ENCODE measurements at regions not wholly inside any gene's neighbourhood (a gene's known extent, or its start where the extent isn't known, plus 50 kb on each side); places are given as distances from the start of the nearest gene placed in this dataset.

DNA sequence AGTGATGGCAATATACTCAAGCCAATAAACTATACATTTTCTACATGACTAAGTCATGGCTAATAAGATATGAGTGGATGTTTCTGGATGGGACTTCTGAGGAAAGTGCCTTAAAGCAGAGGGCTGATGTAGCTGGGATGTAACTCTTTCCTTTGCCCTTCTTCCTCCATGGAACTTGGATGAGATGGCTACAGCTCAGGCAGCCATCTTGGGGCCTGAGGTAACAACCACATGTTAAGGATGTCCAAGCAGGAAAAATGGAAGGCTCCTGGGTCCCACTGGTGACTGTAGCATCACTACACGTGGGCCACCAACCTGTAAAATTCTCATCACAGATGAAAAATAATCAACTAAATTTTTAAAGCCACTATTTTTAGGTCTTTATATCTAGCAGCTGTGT is 54.4 kb upstream of the GRIP1 start:
- Mint-ChIP-seq H3K36me3 (peaks cover 3% of the 10 kb centered on the region), H3K9me3 (peaks cover 2% of the 10 kb centered on the region), H3K27me3 (peaks cover 14% of the 10 kb centered on the region), H3K27ac (no peak overlapping the region), H3K4me3 (no peak overlapping the region), H3K4me1 (no peaks in the 10 kb centered on the region)
- DNase-seq (ENCODE audit: low spot score in 2 of 2) (no peak), ATAC-seq (ENCODE audit: low read depth) (no peak)

DNA sequence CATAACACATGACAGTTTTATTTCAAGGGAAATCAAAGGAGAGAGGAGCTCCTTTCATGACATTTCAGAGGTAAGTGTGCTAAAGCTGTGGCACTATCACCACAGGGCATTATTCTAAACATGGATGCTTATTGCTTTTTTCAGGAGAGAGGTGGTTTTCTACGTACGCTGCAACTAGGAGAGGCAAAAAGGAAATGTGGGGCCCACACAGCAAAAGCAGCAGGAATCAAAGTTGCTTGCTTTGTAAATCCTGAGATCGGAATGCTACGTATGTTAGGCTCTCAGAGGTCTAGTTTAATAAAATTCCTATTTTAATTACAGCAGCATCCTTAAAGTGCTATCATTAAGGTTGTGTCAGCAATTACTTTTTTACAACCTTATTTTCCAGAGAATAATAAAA is 55.0 kb upstream of the GRIP1 start:
- no peak overlapping the region for H3K27ac Mint-ChIP-seq
- ATAC-seq (ENCODE audit: low read depth), result no peak
- peaks cover 13% of the 10 kb centered on the region for H3K27me3 Mint-ChIP-seq
- no peak for DNase-seq (ENCODE audit: low spot score in 2 of 2)
- H3K4me3 Mint-ChIP-seq, result no peak overlapping the region
- H3K36me3 Mint-ChIP-seq, result peaks cover 3% of the 10 kb centered on the region
- no peaks in the 10 kb centered on the region for H3K4me1 Mint-ChIP-seq
- H3K9me3 Mint-ChIP-seq, result peaks cover 2% of the 10 kb centered on the region

DNA sequence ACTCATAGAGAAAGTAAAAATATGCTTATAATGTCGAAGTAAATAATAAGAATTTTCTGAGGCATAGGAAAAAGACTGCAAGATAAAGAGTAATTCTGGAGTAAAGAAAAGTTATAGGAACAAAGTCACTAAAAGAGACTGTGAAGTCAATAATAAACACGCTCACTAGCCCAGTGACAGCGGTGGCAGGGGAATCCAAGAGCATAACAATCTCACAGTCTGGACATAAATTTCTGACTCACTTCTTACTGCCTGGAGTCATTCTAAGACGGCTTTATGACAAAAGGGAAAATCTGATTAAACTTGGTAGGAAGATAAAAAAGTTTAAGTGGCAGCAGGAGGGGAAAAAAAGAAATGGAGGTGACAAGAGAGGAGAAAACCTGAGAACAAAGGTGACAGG is 56.4 kb upstream of the GRIP1 start:
- H3K4me1 Mint-ChIP-seq, result no peaks in the 10 kb centered on the region
- peaks cover 3% of the 10 kb centered on the region for H3K36me3 Mint-ChIP-seq
- no peak for ATAC-seq (ENCODE audit: low read depth)
- peaks cover 2% of the 10 kb centered on the region for H3K9me3 Mint-ChIP-seq
- no peak overlapping the region for H3K27ac Mint-ChIP-seq
- peaks cover 13% of the 10 kb centered on the region for H3K27me3 Mint-ChIP-seq
- DNase-seq (ENCODE audit: low spot score in 2 of 2), result no peak
- H3K4me3 Mint-ChIP-seq, result no peak overlapping the region

DNA sequence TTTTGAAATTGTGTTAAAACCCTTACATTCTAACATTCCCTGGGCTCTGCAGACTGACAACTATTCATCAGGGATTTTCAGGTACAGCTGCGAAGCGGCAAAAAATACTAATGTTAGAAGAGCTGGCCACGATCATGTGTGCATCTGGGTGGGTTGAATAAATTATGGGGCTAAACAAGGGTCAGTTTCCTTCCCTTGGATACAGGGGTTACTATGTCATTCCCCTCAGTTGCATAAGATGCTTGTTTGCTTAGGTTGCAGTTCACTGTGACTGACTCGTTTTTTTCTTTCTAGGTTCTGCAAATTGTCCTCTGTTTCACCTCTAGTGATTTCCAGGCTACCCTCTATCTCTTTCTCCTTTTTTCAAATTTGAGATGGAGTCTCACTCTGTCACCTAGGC is 58.1 kb upstream of the GRIP1 start:
- no peak for ATAC-seq (ENCODE audit: low read depth)
- H3K27me3 Mint-ChIP-seq, result peaks cover 13% of the 10 kb centered on the region
- peaks cover 2% of the 10 kb centered on the region for H3K9me3 Mint-ChIP-seq
- H3K27ac Mint-ChIP-seq, result no peak overlapping the region
- no peak for DNase-seq (ENCODE audit: low spot score in 2 of 2)
- no peaks in the 10 kb centered on the region for H3K4me1 Mint-ChIP-seq
- H3K36me3 Mint-ChIP-seq, result peaks cover 3% of the 10 kb centered on the region
- H3K4me3 Mint-ChIP-seq, result no peak overlapping the region

DNA sequence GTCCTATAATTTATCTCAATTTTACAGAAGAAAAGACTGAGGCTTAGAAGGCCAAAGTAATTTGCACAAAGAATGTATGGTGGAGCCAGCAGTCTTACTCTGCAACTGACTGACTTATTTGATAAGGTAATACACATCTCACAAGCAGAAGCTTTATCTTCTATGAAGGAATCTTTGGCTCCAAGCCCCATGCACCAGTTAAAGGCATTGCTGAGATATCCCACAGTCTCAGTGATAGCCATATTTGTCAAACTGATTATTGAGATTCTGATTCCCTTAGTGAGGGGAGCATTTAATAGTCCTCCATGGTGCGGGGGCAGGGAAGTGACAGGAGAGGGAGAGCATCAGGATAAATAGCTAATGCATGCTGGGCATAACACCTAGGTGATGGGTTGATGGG is 60.4 kb upstream of the GRIP1 start:
- H3K4me1 Mint-ChIP-seq, result peaks cover 7% of the 10 kb centered on the region
- H3K4me3 Mint-ChIP-seq, result no peak overlapping the region
- H3K27ac Mint-ChIP-seq, result no peak overlapping the region

DNA sequence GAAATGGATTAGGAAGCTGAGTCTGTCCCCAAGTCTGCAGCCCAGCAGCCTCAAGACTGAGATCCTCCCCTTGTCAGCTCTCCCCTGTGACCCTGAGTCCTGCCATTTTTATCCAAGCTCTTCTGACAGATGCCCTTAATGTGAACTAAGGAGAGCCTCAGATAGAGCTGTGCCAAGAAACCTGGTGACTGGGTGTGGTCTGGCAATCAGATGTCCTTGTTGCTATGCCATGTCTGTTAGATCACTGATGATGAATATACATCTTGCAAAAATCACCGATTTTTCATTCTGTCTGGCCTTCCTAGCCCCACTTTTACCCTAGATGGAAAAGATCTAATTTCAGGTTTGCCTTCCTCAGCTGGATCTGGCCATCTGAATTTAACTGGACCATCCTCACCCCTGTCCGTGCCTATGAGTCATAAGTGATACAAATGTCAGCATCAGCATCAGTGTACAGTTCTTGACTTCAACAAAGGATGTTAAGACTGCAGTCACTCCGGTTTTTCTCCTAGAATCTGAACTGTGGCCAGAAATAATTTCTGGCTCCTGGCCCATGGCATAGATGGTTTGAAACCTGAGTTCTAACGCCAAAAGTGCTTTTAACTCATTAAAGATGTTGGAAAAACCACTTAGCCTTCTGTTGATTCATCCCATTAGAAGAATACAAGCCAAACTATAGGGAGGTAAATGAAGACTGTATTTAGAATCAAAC is 61.2 kb upstream of the GRIP1 start:
- Mint-ChIP-seq H3K27ac (no peak overlapping the region), H3K4me3 (no peak overlapping the region), H3K4me1 (peaks cover 7% of the 10 kb centered on the region), H3K36me3 (peaks cover 3% of the 10 kb centered on the region), H3K27me3 (peaks cover 9% of the 10 kb centered on the region), H3K9me3 (peaks cover 5% of the 10 kb centered on the region)
- DNase-seq (ENCODE audit: low spot score in 2 of 2), result no peak
- ATAC-seq (ENCODE audit: low read depth), result no peak

More for the DNA sequence above, 60.4 kb upstream of the GRIP1 start:
- DNase-seq (ENCODE audit: low spot score in 2 of 2) (no peak), ATAC-seq (ENCODE audit: low read depth) (no peak)
- peaks cover 10% of the 10 kb centered on the region for H3K27me3 Mint-ChIP-seq
- peaks cover 3% of the 10 kb centered on the region for H3K36me3 Mint-ChIP-seq
- peaks cover 5% of the 10 kb centered on the region for H3K9me3 Mint-ChIP-seq

DNA sequence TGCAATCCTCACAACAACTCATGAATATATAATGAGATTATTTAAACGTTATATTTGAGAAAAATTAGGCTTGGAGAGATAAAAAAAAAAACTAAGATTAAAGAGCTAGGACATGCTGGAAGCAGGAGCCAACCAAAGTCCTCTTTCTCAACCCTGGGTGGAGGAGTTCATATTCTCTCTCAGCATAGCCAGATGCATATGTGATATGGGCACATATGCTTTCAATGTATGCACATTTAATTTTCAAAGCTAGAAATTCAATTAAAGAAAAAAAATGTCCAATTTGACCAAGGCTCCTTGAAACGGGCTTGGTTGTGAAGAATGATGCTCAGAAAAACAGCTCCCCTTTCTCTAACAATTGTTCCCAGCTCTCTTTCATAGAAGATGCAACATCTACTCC is 61.9 kb upstream of the GRIP1 start:
- Mint-ChIP-seq H3K27ac (no peak overlapping the region), H3K27me3 (peaks cover 8% of the 10 kb centered on the region), H3K36me3 (peaks cover 3% of the 10 kb centered on the region), H3K4me1 (peaks cover 7% of the 10 kb centered on the region), H3K4me3 (no peak overlapping the region), H3K9me3 (peaks cover 5% of the 10 kb centered on the region)
- DNase-seq (ENCODE audit: low spot score in 2 of 2) (no peak), ATAC-seq (ENCODE audit: low read depth) (no peak)

DNA sequence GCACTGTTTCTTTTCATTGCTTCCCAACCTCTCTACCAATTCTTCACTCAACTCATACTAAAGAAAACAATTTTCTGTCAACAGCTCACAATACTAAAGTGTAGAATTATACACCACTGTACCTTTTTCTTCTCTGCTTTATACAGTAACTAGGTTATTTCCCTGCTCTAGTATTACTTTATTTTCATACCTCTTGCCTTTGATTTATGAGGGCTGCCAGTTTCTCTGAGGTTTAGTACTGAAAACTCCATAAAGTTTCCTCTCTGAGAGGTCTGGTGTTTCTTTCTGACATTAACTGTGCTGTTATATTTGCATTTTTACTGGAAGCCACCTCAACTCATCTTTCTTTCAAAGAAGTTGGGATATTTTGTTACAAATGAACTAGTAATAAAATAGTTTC is 63.0 kb upstream of the GRIP1 start:
- H3K36me3 Mint-ChIP-seq, result peaks cover 3% of the 10 kb centered on the region
- ATAC-seq (ENCODE audit: low read depth), result no peak
- peaks cover 7% of the 10 kb centered on the region for H3K4me1 Mint-ChIP-seq
- no peak overlapping the region for H3K4me3 Mint-ChIP-seq
- DNase-seq (ENCODE audit: low spot score in 2 of 2), result no peak
- H3K27me3 Mint-ChIP-seq, result peaks cover 8% of the 10 kb centered on the region
- H3K27ac Mint-ChIP-seq, result no peak overlapping the region
- peaks cover 5% of the 10 kb centered on the region for H3K9me3 Mint-ChIP-seq

DNA sequence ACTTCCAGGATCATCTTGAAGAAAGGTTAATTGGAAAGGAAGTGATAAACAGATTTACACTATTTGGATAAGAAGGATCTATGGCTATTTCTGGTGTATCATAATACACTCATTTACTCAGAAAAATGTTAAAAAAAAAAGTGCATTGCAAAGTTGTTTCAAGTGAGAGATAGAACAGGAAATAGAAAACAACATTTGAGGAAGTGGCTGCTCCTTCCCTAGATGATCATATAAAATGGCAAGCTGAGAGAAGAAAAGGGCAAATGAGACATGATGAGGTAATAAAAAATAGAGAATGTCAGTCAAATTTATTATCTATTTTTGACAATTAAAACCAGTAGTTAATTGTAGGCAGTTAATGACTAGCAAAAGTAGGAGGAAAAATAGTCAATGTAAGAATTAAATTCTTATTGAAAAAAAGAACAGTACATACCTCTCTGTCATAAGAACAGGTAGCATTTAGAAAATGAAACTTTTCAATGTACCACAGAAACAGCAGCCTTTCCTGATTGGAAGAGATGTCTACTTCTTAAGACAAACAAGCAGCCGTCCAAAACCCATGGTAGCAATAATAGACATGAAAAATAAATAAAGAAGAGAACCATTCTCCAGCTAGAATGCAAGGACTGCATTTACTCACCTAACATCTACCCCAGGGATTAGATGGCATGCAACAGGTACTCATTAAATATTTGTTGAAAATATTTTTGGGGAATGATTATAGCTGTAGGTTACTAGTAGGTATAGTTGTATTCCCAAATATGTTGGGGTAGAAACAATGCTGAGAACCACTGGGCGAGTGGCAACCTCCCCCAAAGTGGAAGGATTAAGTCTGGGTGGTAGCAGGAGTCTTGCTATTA is 63.9 kb upstream of the GRIP1 start:
- H3K27ac Mint-ChIP-seq, result peak overlapping the region; percentile 45
- H3K27me3 Mint-ChIP-seq, result peaks cover 5% of the 10 kb centered on the region
- H3K9me3 Mint-ChIP-seq, result peaks cover 5% of the 10 kb centered on the region
- peaks cover 7% of the 10 kb centered on the region for H3K4me1 Mint-ChIP-seq
- DNase-seq (ENCODE audit: low spot score in 2 of 2) (no peak), ATAC-seq (ENCODE audit: low read depth) (peak; percentile 57)
- H3K4me3 Mint-ChIP-seq, result peak overlapping the region; percentile 13
- H3K36me3 Mint-ChIP-seq, result peaks cover 2% of the 10 kb centered on the region

DNA sequence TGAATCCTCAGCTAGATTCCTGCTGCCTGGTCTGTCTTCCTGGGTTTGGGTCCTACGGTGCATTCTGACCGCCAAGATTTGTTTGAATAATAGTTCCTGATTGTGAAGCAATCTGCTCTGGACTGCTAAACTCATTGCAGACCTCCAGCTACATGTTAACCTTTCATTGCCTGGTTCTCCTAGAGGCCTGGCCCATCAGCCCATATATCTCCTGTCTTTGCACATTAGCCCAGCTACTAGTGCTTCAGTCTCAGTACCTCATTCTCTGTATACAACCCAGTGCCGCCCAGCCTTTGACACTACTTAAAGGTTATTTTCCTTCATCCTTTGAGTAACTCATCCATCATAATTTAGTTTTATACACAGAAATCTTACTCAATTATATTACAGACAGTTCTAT is 65.6 kb upstream of the GRIP1 start:
- H3K27me3 Mint-ChIP-seq, result peaks cover 3% of the 10 kb centered on the region
- H3K4me1 Mint-ChIP-seq, result peaks cover 7% of the 10 kb centered on the region

DNA sequence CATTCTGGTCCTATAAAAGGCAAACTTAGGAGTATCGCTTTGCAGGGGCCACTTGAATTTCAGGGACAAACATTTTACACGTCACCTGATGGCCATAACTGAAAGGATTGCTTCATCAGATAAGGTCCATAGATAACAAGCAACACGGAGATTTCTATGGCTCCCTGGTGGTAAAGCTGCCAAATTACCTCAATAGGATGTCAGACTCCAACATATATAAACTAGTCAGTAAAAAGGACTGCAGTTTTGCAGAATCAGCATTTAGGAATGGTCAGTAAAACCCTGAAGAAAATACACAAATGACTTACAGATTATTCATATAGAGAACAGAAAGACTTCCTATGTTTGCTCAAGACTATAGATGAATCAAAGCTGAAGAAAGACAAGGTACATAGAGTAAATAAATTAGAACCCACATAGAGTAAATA is 66.1 kb upstream of the GRIP1 start:
- DNase-seq (ENCODE audit: low spot score in 2 of 2), result no peak
- Mint-ChIP-seq H3K36me3 (no peaks in the 10 kb centered on the region), H3K9me3 (peaks cover 3% of the 10 kb centered on the region), H3K27ac (no peak overlapping the region), H3K4me3 (no peak overlapping the region), H3K4me1 (peaks cover 7% of the 10 kb centered on the region), H3K27me3 (peaks cover 5% of the 10 kb centered on the region)
- ATAC-seq (ENCODE audit: low read depth), result no peak

More for the DNA sequence above, 65.6 kb upstream of the GRIP1 start:
- Mint-ChIP-seq H3K4me3 (no peak overlapping the region), H3K27ac (no peak overlapping the region), H3K36me3 (no peaks in the 10 kb centered on the region), H3K9me3 (peaks cover 3% of the 10 kb centered on the region)
- no peak for ATAC-seq (ENCODE audit: low read depth)
- DNase-seq (ENCODE audit: low spot score in 2 of 2), result no peak

DNA sequence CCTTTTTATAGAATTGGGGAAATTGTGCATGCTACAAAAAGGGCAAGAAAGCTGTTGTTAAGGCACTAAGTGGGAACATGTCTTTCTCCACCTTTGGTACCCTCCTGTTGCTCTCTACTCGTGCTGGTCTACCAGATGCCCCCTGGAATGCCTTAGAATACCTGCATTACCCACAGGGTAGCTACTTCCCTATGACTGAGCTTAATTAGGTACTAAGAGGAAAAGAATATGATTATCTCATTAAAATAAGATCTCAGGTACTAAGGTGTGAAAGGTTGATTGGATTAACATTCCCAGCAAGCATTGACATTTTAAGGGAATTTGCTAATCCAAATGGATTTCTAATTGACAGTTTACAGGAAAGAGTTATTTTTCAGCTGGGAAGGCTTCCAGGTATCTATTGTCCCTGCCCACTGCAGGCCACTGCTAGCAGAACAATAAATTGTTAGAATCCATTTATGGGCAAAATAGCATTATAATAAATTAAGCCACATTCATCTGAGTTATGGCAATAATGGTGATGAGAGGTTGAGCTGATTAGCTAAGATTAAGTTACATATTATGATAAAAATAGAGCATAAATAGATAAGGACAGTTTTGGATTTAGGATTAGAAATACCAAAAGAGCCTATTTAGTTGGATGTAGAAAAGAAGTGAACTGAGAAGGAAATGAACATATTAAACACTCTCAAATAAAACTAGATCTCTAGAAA is 67.8 kb upstream of the GRIP1 start:
- Mint-ChIP-seq H3K27me3 (peaks cover 8% of the 10 kb centered on the region), H3K36me3 (no peaks in the 10 kb centered on the region), H3K27ac (no peak overlapping the region), H3K4me1 (peaks cover 7% of the 10 kb centered on the region), H3K9me3 (peaks cover 3% of the 10 kb centered on the region), H3K4me3 (no peak overlapping the region)
- ATAC-seq (ENCODE audit: low read depth), result no peak
- DNase-seq (ENCODE audit: low spot score in 2 of 2), result no peak

DNA sequence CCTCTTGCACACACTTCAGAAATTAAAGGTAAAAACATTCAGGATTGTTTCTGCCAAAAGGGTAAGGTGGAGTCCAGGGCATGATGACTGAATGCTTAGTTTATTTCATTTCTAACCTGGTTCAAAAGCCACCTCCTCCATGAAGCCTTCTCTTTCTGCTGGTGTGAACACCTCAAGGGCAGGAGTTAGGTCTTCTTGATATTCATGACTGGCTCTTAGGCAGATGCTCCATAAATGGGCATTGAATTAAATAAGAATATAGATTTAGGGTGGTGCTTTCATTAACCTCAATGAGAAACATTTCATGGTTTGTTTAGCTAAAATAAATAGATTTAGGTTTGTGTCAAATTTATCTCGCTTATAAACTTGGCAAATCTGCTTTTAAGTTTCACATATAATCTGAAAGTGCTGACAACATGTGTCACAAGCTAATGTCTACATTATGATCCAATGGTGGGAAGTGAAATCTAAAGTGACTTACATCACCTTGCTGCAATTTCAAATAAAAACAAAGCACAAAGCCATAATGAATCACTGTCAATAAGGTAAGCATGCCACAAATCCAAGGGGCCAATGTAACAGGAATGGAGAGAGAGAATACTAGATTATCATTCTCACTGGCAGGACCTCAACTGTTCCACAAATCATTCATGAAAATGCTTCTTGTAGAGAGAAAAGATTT is 72.7 kb upstream of the GRIP1 start:
- no peak for DNase-seq (ENCODE audit: low spot score in 2 of 2)
- Mint-ChIP-seq H3K4me1 (no peaks in the 10 kb centered on the region), H3K4me3 (no peak overlapping the region), H3K27me3 (peaks cover 13% of the 10 kb centered on the region), H3K9me3 (no peaks in the 10 kb centered on the region), H3K27ac (no peak overlapping the region), H3K36me3 (no peaks in the 10 kb centered on the region)
- no peak for ATAC-seq (ENCODE audit: low read depth)

DNA sequence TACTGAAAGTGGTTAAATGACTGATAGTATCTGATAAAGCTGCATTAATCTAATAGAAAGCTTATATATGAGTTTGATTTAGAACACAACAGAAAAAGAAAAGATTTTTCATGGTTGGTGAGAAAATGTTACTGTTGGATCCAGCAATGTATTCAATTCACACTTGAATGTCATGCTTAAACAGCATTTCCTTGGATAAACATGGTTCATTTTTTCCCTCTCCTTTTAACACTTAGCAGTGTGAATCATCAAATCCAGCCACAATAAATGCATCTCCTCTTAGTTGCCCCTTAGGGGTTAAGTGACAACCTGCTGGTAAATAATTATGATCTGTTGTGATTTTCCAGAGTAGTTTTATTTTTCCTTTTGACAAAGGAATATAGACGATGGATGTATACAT is 74.9 kb upstream of the GRIP1 start:
- Mint-ChIP-seq H3K4me3 (no peak overlapping the region), H3K4me1 (no peaks in the 10 kb centered on the region), H3K9me3 (no peaks in the 10 kb centered on the region), H3K36me3 (no peaks in the 10 kb centered on the region), H3K27me3 (peaks cover 16% of the 10 kb centered on the region), H3K27ac (no peak overlapping the region)
- DNase-seq (ENCODE audit: low spot score in 2 of 2), result no peak
- no peak for ATAC-seq (ENCODE audit: low read depth)

Data from memory B cell (primary cell).